ENCODE measurements at regions not wholly inside any gene's neighbourhood (a gene's known extent, or its start where the extent isn't known, plus 50 kb on each side); places are given as distances from the start of the nearest gene placed in this dataset.

DNA sequence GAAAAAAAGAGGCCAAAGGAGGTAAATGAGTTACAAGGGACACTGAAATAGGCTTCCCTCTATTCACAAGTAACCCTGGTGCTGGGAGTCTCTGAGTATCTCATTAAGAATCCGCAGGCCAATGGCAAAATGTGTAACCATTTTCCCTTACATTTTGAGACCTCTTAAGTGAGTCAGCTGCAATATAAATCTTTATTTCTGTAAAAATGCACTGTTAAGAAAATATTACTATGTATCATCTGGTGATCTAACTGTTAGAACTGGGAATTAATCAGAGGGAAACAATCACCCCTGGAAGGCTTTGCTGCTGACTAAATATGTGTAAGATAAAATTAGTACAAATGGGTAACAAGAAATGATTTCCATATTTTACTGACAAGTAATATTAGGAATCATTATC lies 483.1 kb upstream of the CHST9 start:
- no peak for ATAC-seq (ENCODE audit: insufficient number of reproducible peaks, low FRiP score, low read depth)
- no peaks in the 10 kb centered on the region for H3K4me1 ChIP-seq (ENCODE audit: control insufficient read depth in 1 of 2, low read depth in 2 of 2)
- TF ChIP-seq, protein P1, sequence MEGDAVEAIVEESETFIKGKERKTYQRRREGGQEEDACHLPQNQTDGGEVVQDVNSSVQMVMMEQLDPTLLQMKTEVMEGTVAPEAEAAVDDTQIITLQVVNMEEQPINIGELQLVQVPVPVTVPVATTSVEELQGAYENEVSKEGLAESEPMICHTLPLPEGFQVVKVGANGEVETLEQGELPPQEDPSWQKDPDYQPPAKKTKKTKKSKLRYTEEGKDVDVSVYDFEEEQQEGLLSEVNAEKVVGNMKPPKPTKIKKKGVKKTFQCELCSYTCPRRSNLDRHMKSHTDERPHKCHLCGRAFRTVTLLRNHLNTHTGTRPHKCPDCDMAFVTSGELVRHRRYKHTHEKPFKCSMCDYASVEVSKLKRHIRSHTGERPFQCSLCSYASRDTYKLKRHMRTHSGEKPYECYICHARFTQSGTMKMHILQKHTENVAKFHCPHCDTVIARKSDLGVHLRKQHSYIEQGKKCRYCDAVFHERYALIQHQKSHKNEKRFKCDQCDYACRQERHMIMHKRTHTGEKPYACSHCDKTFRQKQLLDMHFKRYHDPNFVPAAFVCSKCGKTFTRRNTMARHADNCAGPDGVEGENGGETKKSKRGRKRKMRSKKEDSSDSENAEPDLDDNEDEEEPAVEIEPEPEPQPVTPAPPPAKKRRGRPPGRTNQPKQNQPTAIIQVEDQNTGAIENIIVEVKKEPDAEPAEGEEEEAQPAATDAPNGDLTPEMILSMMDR (IDR thresholded peaks at IDR 0.05): no peak
- DNase-seq (ENCODE audit: low spot score): no peak
- no peaks in the 10 kb centered on the region for H3K9me3 ChIP-seq
- no peak overlapping the region for H3K27ac ChIP-seq
- H3K36me3 ChIP-seq: no peaks in the 10 kb centered on the region
- H3K4me3 ChIP-seq: no peak overlapping the region
- H3K27me3 ChIP-seq (replicated peaks; ENCODE audit: insufficient read depth): no peaks in the 10 kb centered on the region

DNA sequence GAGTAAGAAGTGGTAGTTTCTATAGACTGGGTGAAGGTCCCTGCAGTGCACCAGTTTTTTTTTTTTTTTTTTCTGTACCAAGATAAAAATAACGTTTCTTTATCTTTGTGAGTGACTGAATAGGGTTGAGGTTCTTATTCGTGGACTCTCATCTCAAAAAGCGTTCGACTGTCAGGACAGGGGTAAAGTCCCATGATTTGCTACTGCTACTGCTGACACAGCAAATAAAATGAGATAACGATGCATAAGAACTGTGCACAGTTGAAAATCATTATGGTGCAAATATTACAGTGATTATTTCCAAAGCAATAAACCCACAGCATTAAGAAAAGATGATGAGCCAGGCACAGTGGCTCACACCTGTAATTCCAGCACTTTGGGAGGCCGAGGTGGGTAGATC lies 482.0 kb upstream of the CHST9 start:
- TF ChIP-seq, protein P1 (IDR thresholded peaks at IDR 0.05): no peak
- no peak overlapping the region for H3K27ac ChIP-seq
- H3K27me3 ChIP-seq (replicated peaks; ENCODE audit: insufficient read depth): no peaks in the 10 kb centered on the region
- no peak for DNase-seq (ENCODE audit: low spot score)
- no peak for ATAC-seq (ENCODE audit: insufficient number of reproducible peaks, low FRiP score, low read depth)
- no peak overlapping the region for H3K4me3 ChIP-seq
- no peaks in the 10 kb centered on the region for H3K9me3 ChIP-seq
- H3K4me1 ChIP-seq (ENCODE audit: control insufficient read depth in 1 of 2, low read depth in 2 of 2): no peaks in the 10 kb centered on the region
- H3K36me3 ChIP-seq: no peaks in the 10 kb centered on the region

DNA sequence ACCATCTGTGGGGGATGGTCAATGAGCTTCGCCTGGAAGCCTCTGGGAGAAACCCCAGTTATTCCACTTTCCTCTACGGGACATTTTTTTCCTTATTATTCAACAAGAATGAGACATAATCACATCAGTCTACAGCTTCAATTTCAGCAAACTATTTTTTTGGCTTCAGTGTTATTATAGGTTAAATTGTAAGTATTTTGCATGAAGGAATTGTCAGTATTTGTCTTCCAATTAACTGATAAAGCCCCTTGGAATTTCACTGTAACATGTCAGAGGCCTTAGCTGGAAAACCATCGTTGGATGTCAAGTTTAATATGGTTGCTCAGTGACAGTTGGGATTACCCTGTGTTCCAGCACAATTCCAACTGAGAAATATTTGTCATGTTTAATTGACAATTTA lies 480.9 kb upstream of the CHST9 start:
- ATAC-seq (ENCODE audit: insufficient number of reproducible peaks, low FRiP score, low read depth) (no peak), DNase-seq (ENCODE audit: low spot score) (no peak)
- TF ChIP-seq, protein P1 (IDR thresholded peaks at IDR 0.05): no peak
- Histone ChIP-seq H3K4me1 (ENCODE audit: control insufficient read depth in 1 of 2, low read depth in 2 of 2) (no peaks in the 10 kb centered on the region), H3K4me3 (no peak overlapping the region), H3K27ac (no peak overlapping the region), H3K36me3 (no peaks in the 10 kb centered on the region), H3K27me3 (replicated peaks; ENCODE audit: insufficient read depth) (no peaks in the 10 kb centered on the region), H3K9me3 (no peaks in the 10 kb centered on the region)

DNA sequence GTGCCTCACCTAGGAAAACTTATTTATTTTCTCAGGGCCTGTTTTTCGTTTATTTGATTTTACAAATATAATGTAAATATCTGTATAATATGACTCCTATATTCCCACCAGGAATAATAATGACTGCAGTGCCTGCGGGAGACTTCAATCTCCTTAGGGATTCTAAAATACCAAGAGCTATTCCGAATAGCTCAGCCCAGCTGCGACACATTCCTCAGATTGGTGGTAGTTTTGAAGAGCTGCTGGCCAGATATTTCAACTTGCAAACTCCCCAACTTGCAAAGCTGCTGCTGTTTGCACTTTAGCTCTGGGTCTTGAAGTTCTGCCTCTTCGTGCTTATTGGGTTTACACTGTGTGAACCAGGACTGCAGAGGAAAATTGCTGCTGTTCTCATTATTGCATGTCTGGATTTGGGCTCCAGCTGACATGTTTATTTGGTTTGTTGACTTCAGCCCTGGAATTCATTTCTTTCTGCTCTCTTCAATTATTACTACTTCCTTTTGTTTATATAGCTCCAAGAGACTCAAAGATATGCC lies 480.2 kb upstream of the CHST9 start:
- Histone ChIP-seq H3K27ac (no peak overlapping the region), H3K4me3 (no peak overlapping the region), H3K27me3 (replicated peaks; ENCODE audit: insufficient read depth) (no peaks in the 10 kb centered on the region), H3K9me3 (no peaks in the 10 kb centered on the region), H3K36me3 (no peaks in the 10 kb centered on the region), H3K4me1 (ENCODE audit: control insufficient read depth in 1 of 2, low read depth in 2 of 2) (no peaks in the 10 kb centered on the region)
- no peak for ATAC-seq (ENCODE audit: insufficient number of reproducible peaks, low FRiP score, low read depth)
- TF ChIP-seq, protein P1 (IDR thresholded peaks at IDR 0.05): no peak
- DNase-seq (ENCODE audit: low spot score): no peak

DNA sequence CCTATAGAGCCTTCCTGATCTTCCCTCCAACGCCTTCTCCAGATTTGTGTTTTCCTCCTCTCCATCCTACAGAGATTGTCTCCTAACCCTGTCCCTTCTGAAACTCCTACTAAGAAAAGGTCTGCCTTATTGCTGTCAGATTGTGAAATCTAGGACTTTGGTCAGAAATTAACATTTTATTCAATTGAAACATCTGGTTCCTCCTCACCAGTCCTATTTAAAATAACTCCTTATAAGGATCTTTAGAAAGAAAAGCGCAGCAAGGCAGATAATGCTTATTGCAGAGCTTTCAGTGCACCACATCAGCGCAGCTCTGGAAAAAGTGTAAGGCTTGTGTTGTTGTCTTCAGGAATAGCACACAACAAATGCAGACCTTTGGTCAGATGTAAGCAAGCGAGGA lies 477.8 kb upstream of the CHST9 start:
- H3K9me3 ChIP-seq: no peaks in the 10 kb centered on the region
- no peak overlapping the region for H3K27ac ChIP-seq
- ATAC-seq (ENCODE audit: insufficient number of reproducible peaks, low FRiP score, low read depth): no peak
- H3K36me3 ChIP-seq: no peaks in the 10 kb centered on the region
- no peaks in the 10 kb centered on the region for H3K4me1 ChIP-seq (ENCODE audit: control insufficient read depth in 1 of 2, low read depth in 2 of 2)
- H3K27me3 ChIP-seq (replicated peaks; ENCODE audit: insufficient read depth): no peaks in the 10 kb centered on the region
- no peak overlapping the region for H3K4me3 ChIP-seq
- no peak for DNase-seq (ENCODE audit: low spot score)
- TF ChIP-seq, protein P1 (IDR thresholded peaks at IDR 0.05): no peak
